Right atrium auricular region (tissue), 2 donors: ENCODE measurements at regions not wholly inside any gene's neighbourhood (a gene's known extent, or its start where the extent isn't known, plus 50 kb on each side); places are given as distances from the start of the nearest gene placed in this dataset.

Experiments
- DNase-seq: peaks from one replicate; pipeline ENCODE4 v3.0.0-alpha.2; 2019; ENCODE audit warnings: low spot score
- H3K27ac ChIP-seq, 2 donors: fragments of 200-600 bp; sonication (generic); 1 replicate in 1 of 2; 2 replicates in 1 of 2; pipeline ENCODE4 v1.5.1; 2016 to 2019
- H3K27me3 ChIP-seq, 2 donors: fragments of 200-600 bp; sonication (generic); one replicate each; pipeline versions ENCODE4 v1.5.1 to v1.6.0; 2017 to 2019
- H3K36me3 ChIP-seq: fragments of 200-600 bp; sonication (generic); one replicate; pipeline ENCODE4 v1.5.1; 2016
- H3K4me1 ChIP-seq, 2 donors: fragments of 200-600 bp; sonication (generic); one replicate each; pipeline versions ENCODE4 v1.5.1 to v1.6.0; 2017 to 2019
- H3K4me3 ChIP-seq, 2 donors: fragments of 200-600 bp; sonication (generic); 1 replicate in 1 of 2; 2 replicates in 1 of 2; pipeline ENCODE4 v1.5.1; 2017 to 2019; ENCODE audit warnings: mild to moderate bottlenecking in 1 of 2, moderate library complexity in 1 of 2
- H3K9me3 ChIP-seq, 2 donors: fragments of 200-600 bp; sonication (generic); one replicate each; pipeline ENCODE4 v1.5.1; 2019
- TF ChIP-seq, protein P1 (sequence below), 2 donors: fragments of 200-600 bp; sonication (generic); IDR thresholded peaks; one replicate each; pipeline ENCODE4 v1.5.1; 2019; ENCODE audit warnings: antibody characterized with exemption in 2 of 2

DNA sequence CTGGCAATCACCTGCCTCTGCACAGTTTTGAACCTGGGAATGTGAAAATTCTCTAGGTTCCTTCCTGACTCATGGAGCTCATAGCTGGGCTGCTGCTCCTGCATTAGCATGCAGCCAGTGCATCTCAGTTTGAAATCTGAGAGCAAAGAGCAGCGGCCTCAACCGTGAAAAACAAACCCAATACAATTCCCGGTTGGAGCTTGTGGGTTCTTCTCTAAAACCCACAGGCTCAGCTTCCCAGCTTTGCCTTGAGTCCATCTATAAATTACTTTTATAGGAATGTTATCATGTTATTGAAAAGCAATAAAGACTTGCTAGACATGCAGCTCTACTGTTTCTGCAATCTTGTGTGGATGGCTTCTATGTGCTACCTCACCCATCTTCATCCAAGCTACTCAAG is 191.7 kb downstream of the CXCL12 start:
- DNase-seq: no peak
- peaks cover 0 to 24% of the 10 kb centered on the region in 2 donors for H3K4me1 ChIP-seq
- no peaks in the 10 kb centered on the region for H3K9me3 ChIP-seq
- H3K4me3 ChIP-seq: no peak overlapping the region
- no peak overlapping the region for H3K27ac ChIP-seq
- TF ChIP-seq, protein P1, sequence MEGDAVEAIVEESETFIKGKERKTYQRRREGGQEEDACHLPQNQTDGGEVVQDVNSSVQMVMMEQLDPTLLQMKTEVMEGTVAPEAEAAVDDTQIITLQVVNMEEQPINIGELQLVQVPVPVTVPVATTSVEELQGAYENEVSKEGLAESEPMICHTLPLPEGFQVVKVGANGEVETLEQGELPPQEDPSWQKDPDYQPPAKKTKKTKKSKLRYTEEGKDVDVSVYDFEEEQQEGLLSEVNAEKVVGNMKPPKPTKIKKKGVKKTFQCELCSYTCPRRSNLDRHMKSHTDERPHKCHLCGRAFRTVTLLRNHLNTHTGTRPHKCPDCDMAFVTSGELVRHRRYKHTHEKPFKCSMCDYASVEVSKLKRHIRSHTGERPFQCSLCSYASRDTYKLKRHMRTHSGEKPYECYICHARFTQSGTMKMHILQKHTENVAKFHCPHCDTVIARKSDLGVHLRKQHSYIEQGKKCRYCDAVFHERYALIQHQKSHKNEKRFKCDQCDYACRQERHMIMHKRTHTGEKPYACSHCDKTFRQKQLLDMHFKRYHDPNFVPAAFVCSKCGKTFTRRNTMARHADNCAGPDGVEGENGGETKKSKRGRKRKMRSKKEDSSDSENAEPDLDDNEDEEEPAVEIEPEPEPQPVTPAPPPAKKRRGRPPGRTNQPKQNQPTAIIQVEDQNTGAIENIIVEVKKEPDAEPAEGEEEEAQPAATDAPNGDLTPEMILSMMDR (IDR thresholded peaks at IDR 0.05): no peak
- H3K36me3 ChIP-seq: no peaks in the 10 kb centered on the region
- H3K27me3 ChIP-seq: no peaks in the 10 kb centered on the region

DNA sequence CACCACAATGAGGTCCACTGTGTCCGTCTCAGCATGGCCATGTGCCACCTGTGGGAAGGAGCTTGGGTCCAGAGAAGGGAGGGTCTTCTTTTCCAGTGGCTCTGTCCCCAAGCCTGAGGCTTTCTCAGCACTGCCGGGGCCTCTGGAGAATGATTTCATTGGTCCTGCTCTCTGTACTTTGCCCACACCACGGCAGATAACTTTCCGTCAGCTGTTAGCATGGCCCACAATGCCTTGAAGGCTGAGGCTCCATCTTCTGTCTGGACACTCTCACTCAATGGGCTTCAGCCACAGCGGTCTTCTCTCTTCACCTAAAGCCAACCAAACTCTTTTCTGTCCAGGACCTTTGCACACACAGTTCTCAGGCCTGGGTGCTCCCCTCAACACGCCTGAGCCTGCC is 192.5 kb downstream of the CXCL12 start:
- H3K4me1 ChIP-seq: peaks cover 0 to 17% of the 10 kb centered on the region in 2 donors
- H3K27me3 ChIP-seq: no peaks in the 10 kb centered on the region
- TF ChIP-seq, protein P1 (IDR thresholded peaks at IDR 0.05): no peak
- no peak for DNase-seq
- H3K4me3 ChIP-seq: no peak overlapping the region
- H3K9me3 ChIP-seq: no peaks in the 10 kb centered on the region
- no peaks in the 10 kb centered on the region for H3K36me3 ChIP-seq
- H3K27ac ChIP-seq: no peak overlapping the region

DNA sequence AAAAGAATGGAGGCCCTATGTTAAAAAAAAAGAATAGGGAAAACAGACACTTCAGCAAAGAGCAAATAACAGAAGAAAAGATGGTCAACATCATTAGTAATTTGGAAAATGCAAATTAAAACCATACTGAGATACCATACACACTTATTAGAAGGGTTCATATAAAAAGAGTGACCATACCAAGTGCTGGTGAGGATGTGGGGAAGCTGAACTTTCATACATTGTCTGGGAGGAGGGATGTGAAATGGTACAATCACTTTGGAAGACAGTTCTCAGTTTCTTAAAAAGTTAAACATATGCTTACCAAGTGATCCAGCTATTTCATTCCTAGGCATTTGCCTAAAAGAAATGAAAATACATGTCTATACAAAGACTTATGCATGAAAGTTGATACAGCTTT is 194.4 kb downstream of the CXCL12 start:
- TF ChIP-seq, protein P1 (IDR thresholded peaks at IDR 0.05): no peak
- Histone ChIP-seq H3K9me3 (no peaks in the 10 kb centered on the region), H3K27ac (no peak overlapping the region), H3K36me3 (no peaks in the 10 kb centered on the region), H3K4me1 (peaks cover 0 to 10% of the 10 kb centered on the region in 2 donors), H3K27me3 (no peaks in the 10 kb centered on the region), H3K4me3 (no peak overlapping the region)
- no peak for DNase-seq

DNA sequence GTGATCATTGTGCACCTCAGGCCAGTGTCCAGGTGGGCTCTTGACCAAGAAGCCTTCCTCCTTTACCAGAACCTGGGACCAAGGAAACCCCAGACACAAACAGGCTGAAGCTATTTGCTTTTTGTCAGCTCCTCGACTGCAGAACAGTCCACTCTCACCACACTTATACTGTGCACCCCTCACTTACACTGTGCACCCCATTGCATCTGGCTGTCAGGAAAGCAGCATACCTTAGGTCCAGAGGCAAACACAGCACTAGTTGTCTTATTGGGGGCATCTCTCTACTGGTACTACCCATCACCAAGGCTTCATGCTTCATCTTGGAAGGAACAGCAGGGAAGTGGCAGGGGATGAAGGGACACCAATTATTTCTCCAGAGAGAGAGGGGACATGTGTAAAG is 198.1 kb downstream of the CXCL12 start:
- H3K9me3 ChIP-seq: no peaks in the 10 kb centered on the region
- H3K27ac ChIP-seq: no peak overlapping the region
- no peaks in the 10 kb centered on the region for H3K27me3 ChIP-seq
- H3K4me3 ChIP-seq: no peak overlapping the region
- no peak for DNase-seq
- H3K4me1 ChIP-seq: no peaks in the 10 kb centered on the region
- TF ChIP-seq, protein P1 (IDR thresholded peaks at IDR 0.05): no peak
- no peaks in the 10 kb centered on the region for H3K36me3 ChIP-seq

DNA sequence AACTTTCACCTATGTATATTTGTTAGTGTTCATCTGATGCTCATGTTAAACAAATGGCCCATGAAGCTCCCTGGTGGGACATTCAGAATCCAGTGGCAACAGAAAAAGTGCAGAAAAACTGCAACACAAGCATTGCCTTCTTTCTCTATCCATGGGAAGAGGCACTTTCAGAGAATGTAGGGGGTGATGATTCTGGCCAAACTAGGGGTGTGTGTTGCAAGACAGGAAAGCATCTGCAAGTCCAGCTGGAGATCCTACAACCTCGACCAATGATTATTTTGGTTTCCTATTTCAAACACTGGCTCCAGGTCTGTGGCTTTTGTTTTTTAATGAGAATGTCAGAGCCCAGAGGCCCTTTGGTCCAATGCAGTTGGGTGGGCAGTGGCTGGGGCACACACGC is 198.7 kb downstream of the CXCL12 start:
- no peaks in the 10 kb centered on the region for H3K9me3 ChIP-seq
- no peaks in the 10 kb centered on the region for H3K36me3 ChIP-seq
- DNase-seq: no peak
- TF ChIP-seq, protein P1 (IDR thresholded peaks at IDR 0.05): no peak
- no peaks in the 10 kb centered on the region for H3K4me1 ChIP-seq
- no peaks in the 10 kb centered on the region for H3K27me3 ChIP-seq
- H3K27ac ChIP-seq: no peak overlapping the region
- no peak overlapping the region for H3K4me3 ChIP-seq

DNA sequence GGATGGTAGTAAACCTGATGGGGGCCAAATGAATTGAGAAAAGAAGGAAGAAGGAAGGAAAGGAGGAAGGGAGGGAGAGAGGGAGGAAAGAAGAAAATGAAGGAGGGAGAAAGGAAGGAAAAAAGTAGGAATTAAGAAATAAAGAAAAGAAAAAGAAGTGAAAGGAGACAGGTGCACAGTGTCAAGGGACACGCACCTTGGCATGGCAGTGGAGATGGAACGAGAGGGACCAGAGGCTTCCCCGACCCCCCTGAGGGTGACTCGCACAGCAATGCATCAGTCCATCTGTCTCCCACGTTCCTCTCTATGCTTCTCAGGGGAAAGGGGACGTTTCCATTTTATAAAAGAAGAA is 199.6 kb downstream of the CXCL12 start:
- H3K27me3 ChIP-seq: no peaks in the 10 kb centered on the region
- DNase-seq: no peak
- no peaks in the 10 kb centered on the region for H3K4me1 ChIP-seq
- TF ChIP-seq, protein P1 (IDR thresholded peaks at IDR 0.05): no peak
- H3K4me3 ChIP-seq: no peak overlapping the region
- H3K36me3 ChIP-seq: no peaks in the 10 kb centered on the region
- no peaks in the 10 kb centered on the region for H3K9me3 ChIP-seq
- no peak overlapping the region for H3K27ac ChIP-seq
